HepG2 (cell line): ENCODE measurements at regions not wholly inside any gene's neighbourhood (a gene's known extent, or its start where the extent isn't known, plus 50 kb on each side); places are given as distances from the start of the nearest gene placed in this dataset.

Source experiments
- ATAC-seq: fragments of 200-7000 bp; cut with Tn5 transposase; 3 replicates; pipeline ENCODE4 v1.9.1; 2020; ENCODE audit warnings: mild to moderate bottlenecking, moderate library complexity
- BruUV-seq: library from RNA; stranded (reverse); fragments of 400-500 nt; replicated peaks from 2 replicates; lab custom pipeline; 2021; lab: Mats Ljungman, UMichigan
- CTCF ChIA-PET: fragments of 300-600 bp; formaldehyde crosslinking; extraction: SDS; loops from one replicate; lab custom pipeline; 2021; ENCODE audit warnings: low total read pairs, inconsistent platforms, low intra/inter-chr PET ratio; lab: Yijun Ruan, JAX
- POLR2A ChIA-PET: fragments of 350-600 bp; sonication (Branson Sonifier 250); formaldehyde crosslinking; loops from one replicate; lab custom pipeline; 2020; ENCODE audit warnings: antibody characterized with exemption, inconsistent platforms; lab: Yijun Ruan, JAX
- DNase-seq: peaks from one replicate; pipeline ENCODE4 v3.0.0-alpha.2; 2015; ENCODE audit warnings: low spot score
- FAIRE-seq: peaks from 3 replicates; lab custom pipeline; 2011; peaks lifted over from hg19 to GRCh38; lab: Jason Lieb, UNC
- H2AFZ ChIP-seq: one replicate; pipeline ENCODE4 v1.6.1; 2011; ENCODE audit warnings: low read length, inconsistent platforms
- H3K27ac ChIP-seq: fragments of 300-600 bp; 3 replicates; pipeline ENCODE4 v1.8.0; 2011; ENCODE audit warnings: mixed run types, mild to moderate bottlenecking, mixed read lengths, low read length, inconsistent platforms; ENCODE audit not compliant: insufficient read depth; ENCODE audit errors: extremely low read length
- H3K27me3 ChIP-seq, 2 experiments: fragments of 200-600 bp in 1 of 2; 2 replicates in 1 of 2; 3 replicates in 1 of 2; pipeline versions ENCODE4 v1.6.0 to v1.8.0; 2011; ENCODE audit warnings: low read length in 2 of 2, mild to moderate bottlenecking in 2 of 2, moderate library complexity in 2 of 2, inconsistent platforms in 1 of 2; ENCODE audit not compliant: insufficient read depth in 2 of 2, control insufficient read depth in 1 of 2
- H3K36me3 ChIP-seq, 2 experiments: fragments of 200-600 bp in 1 of 2; replicated peaks in 1 of 2; 2 replicates in 1 of 2; 3 replicates in 1 of 2; pipeline versions ENCODE4 v1.5.1 to v1.8.0; 2011; ENCODE audit warnings: low read length in 2 of 2, inconsistent platforms in 1 of 2; ENCODE audit not compliant: insufficient read depth in 2 of 2, control insufficient read depth in 1 of 2
- H3K4me1 ChIP-seq: 2 replicates; pipeline ENCODE4 v1.5.1; 2012; ENCODE audit warnings: low read length, inconsistent platforms; ENCODE audit not compliant: insufficient read depth
- H3K4me2 ChIP-seq: 2 replicates; pipeline ENCODE4 v1.6.0; 2011; ENCODE audit warnings: low read depth, low read length, inconsistent platforms
- H3K4me3 ChIP-seq, 3 experiments: fragments of 200-600 bp in 1 of 3; sonication (generic), shearing (Covaris generic) in 1 of 3; replicated peaks in 1 of 3; 2 replicates each; pipeline ENCODE4 v1.5.1; 2011 to 2016; ENCODE audit warnings: low read length in 3 of 3, inconsistent platforms in 2 of 3, low read depth in 2 of 3, mild to moderate bottlenecking in 2 of 3, control low read depth in 1 of 3, mixed read lengths in 1 of 3; ENCODE audit not compliant: insufficient read depth in 1 of 3
- H3K79me2 ChIP-seq: one replicate; pipeline ENCODE4 v1.6.1; 2011; ENCODE audit warnings: low read length, inconsistent platforms; ENCODE audit not compliant: insufficient read depth
- H3K9ac ChIP-seq: 2 replicates; pipeline ENCODE4 v1.6.0; 2011; ENCODE audit warnings: mild to moderate bottlenecking, low read depth, low read length, inconsistent platforms; ENCODE audit not compliant: insufficient read depth
- H3K9me3 ChIP-seq: 2 replicates; pipeline ENCODE4 v1.5.1; 2012; ENCODE audit warnings: mild to moderate bottlenecking, low read length
- H4K20me1 ChIP-seq: 2 replicates; pipeline ENCODE4 v1.6.0; 2011; ENCODE audit warnings: inconsistent platforms, mild to moderate bottlenecking, low read length, moderate library complexity; ENCODE audit not compliant: insufficient read depth
- CTCF ChIP-seq: sonication (generic); formaldehyde crosslinking; IDR thresholded peaks from 2 replicates; pipeline ENCODE4 v1.5.0; 2020; ENCODE audit warnings: mild to moderate bottlenecking, missing genetic modification reagents, moderate library complexity
- EEA1 ChIP-seq: sonication (generic); formaldehyde crosslinking; IDR thresholded peaks from 2 replicates; pipeline ENCODE4 v1.5.1; 2020; ENCODE audit warnings: mild to moderate bottlenecking, missing genetic modification reagents, borderline replicate concordance
- ELF1 ChIP-seq: sonication (generic); formaldehyde crosslinking; IDR thresholded peaks from 2 replicates; pipeline ENCODE4 v1.4.0; 2020; ENCODE audit warnings: missing genetic modification reagents
- GTF3A ChIP-seq: sonication (generic); formaldehyde crosslinking; conservative IDR thresholded peaks from 2 replicates; pipeline ENCODE4 v1.4.0; 2020; ENCODE audit warnings: mild to moderate bottlenecking, missing genetic modification reagents
- MIER3 ChIP-seq: IDR thresholded peaks from 2 replicates; pipeline ENCODE4 v1.6.1; 2016; ENCODE audit warnings: missing compliant biosample characterization, borderline replicate concordance
- NFAT5 ChIP-seq: sonication (generic); formaldehyde crosslinking; IDR thresholded peaks from 2 replicates; pipeline ENCODE4 v1.4.0; 2020; ENCODE audit warnings: missing genetic modification reagents
- NFE2L2 ChIP-seq: fragments of 150-350 bp; IDR thresholded peaks from 2 replicates; pipeline ENCODE4 v1.6.1; 2014; ENCODE audit warnings: low read length
- RBM22 ChIP-seq: fragments of 200-400 bp; formaldehyde crosslinking; optimal IDR thresholded peaks from 2 replicates; pipeline ENCODE3; 2017; ENCODE audit warnings: mild to moderate bottlenecking, low read length, moderate library complexity
- ZBTB3 ChIP-seq: sonication (generic); formaldehyde crosslinking; IDR thresholded peaks from 2 replicates; pipeline ENCODE4 v1.4.0; 2020; ENCODE audit warnings: low read depth, mild to moderate bottlenecking, moderate library complexity, missing genetic modification reagents, borderline replicate concordance
- ZNF558 ChIP-seq: sonication (generic); formaldehyde crosslinking; IDR thresholded peaks from 2 replicates; pipeline ENCODE4 v1.9.0; 2022; ENCODE audit warnings: mild to moderate bottlenecking, missing genetic modification reagents, borderline replicate concordance
- ZNF891 ChIP-seq: sonication (generic); formaldehyde crosslinking; IDR thresholded peaks from 2 replicates; pipeline ENCODE4 v1.5.0; 2020; ENCODE audit warnings: mild to moderate bottlenecking, missing genetic modification reagents
- ZSCAN22 ChIP-seq: sonication (generic); formaldehyde crosslinking; IDR thresholded peaks from 2 replicates; pipeline ENCODE4 v1.4.0; 2020; ENCODE audit warnings: mild to moderate bottlenecking, missing genetic modification reagents
- WGBS: methylation state at CpG from one replicate; pipeline ENCODE4 v1.1.6; 2017; ENCODE audit warnings: low lambda C conversion rate; 5-methylcytosine and 5-hydroxymethylcytosine counted together
- in situ Hi-C: cut with HindIII; loops from 2 replicates; pipeline ENCODE4 v1.10.0; 2017; ENCODE audit warnings: low pct_unique_long_range_greater_than_20kb; ENCODE audit not compliant: extremely low pct_ligation_motif_present
- intact Hi-C: fragments of 100-400 bp; cut with micrococcal nuclease; formaldehyde crosslinking; loops from one replicate; pipeline ENCODE4 v1.10.0; 2022; ENCODE audit not compliant: unreplicated experiment

- intact Hi-C loops = no loop called here
- POLR2A ChIA-PET = no interaction called here
Measured at GRCh38 chr2:187815113-187815512, 260.9 kb upstream of the TFPI start.

GRCh38 chr2:187819624-187820023 lies 265.4 kb upstream of the TFPI start:
- no peak for FAIRE-seq
- Histone ChIP-seq H3K27ac (no peak overlapping the region), H3K4me2 (no peak overlapping the region), H3K36me3 (no peaks in the 10 kb centered on the region), H3K4me1 (peaks cover 6% of the 10 kb centered on the region; the same call in 1 of the 2 replicates), H3K9me3 (no peaks in the 10 kb centered on the region; the same call in 1 of the 2 replicates), H3K27me3 (no peaks in the 10 kb centered on the region), H3K79me2 (no peaks in the 10 kb centered on the region), H4K20me1 (no peaks in the 10 kb centered on the region), H3K9ac (no peak overlapping the region), H3K4me3 (no peak overlapping the region), H2AFZ (no peak overlapping the region)
- ChIA-PET CTCF (no interaction called here), POLR2A (no interaction called here)
- DNase-seq = peak; percentile 35
- ATAC-seq = peak; percentile 75
- intact Hi-C loops = no loop called here
- in situ Hi-C loops = no loop called here
- BruUV-seq = no TSS peak
- WGBS = 0% methylated on average over 1 of the region's 1 CpG
- TF ChIP-seq ZNF558 (CRISPR knock-in tag) (no peak), ZBTB3 (CRISPR knock-in tag) (no peak), NFAT5 (no peak), ELF1 (CRISPR knock-in tag) (no peak), MIER3 (CRISPR knock-in tag) (no peak), CTCF (CRISPR knock-in tag) (no peak), GTF3A (CRISPR knock-in tag) (no peak), RBM22 (no peak), ZNF891 (no peak), ZSCAN22 (CRISPR knock-in tag) (no peak)

More at GRCh38 chr2:187815113-187815512, 260.9 kb upstream of the TFPI start:
- Histone ChIP-seq H3K4me2 (no peak overlapping the region), H3K4me3 (no peak overlapping the region), H3K27ac (no peak overlapping the region), H3K79me2 (no peaks in the 10 kb centered on the region), H3K9me3 (no peaks in the 10 kb centered on the region; the same call in 1 of the 2 replicates), H3K9ac (no peak overlapping the region), H4K20me1 (no peaks in the 10 kb centered on the region), H3K4me1 (peaks cover 6% of the 10 kb centered on the region; the same call in 1 of the 2 replicates), H2AFZ (no peak overlapping the region), H3K36me3 (no peaks in the 10 kb centered on the region), H3K27me3 (no peaks in the 10 kb centered on the region)
- no peak for FAIRE-seq
- no TSS peak for BruUV-seq
- in situ Hi-C loops = no loop called here
- CTCF ChIA-PET = no interaction called here
- no peak for TF ChIP-seq EEA1 (CRISPR knock-in tag)
- TF ChIP-seq NFE2L2 = peak; percentile 72
- WGBS = 3% methylated on average over 3 of the region's 3 CpGs
- ATAC-seq = no peak
- no peak for DNase-seq
